ENCODE measurements at regions not wholly inside any gene's neighbourhood (a gene's known extent, or its start where the extent isn't known, plus 50 kb on each side); places are given as distances from the start of the nearest gene placed in this dataset.

- H3K36me3 ChIP-seq (replicated peaks in 1 of 2): no peaks in the 10 kb centered on the region
- no peak overlapping the region for H3K4me3 ChIP-seq
- H3K27ac ChIP-seq: no peak overlapping the region
- intact Hi-C loops (cut with DNase I): no loop called here
- H3K27me3 ChIP-seq: no peaks in the 10 kb centered on the region
- TF ChIP-seq POLR2A (IDR thresholded peaks at IDR 0.05) (no peak), CTCF (IDR thresholded peaks at IDR 0.05) (no peak)
- H3K4me1 ChIP-seq (replicated peaks in 1 of 2): no peaks in the 10 kb centered on the region
- H3K9me3 ChIP-seq (replicated peaks in 1 of 3): no peaks in the 10 kb centered on the region
- WGBS, 4 donors: 67 to 82% (median 71%) methylated on average over 2 of the region's 2 CpGs
- DNase-seq: no peak
Observed at GRCh38 chr3:118744186-118744585, 290.5 kb downstream of the IGSF11 start.

GRCh38 chr3:118754406-118755252 lies 280.0 kb downstream of the IGSF11 start:
- H3K4me3 ChIP-seq: no peak overlapping the region
- H3K4me1 ChIP-seq (replicated peaks in 1 of 2): no peaks in the 10 kb centered on the region
- intact Hi-C loops (cut with DNase I): no loop called here

GRCh38 chr3:118755253-118755801 lies 279.3 kb downstream of the IGSF11 start:
- no peak for TF ChIP-seq CTCF (IDR thresholded peaks at IDR 0.05)
- no peak for TF ChIP-seq POLR2A (IDR thresholded peaks at IDR 0.05)
- Histone ChIP-seq H3K9me3 (replicated peaks in 1 of 3) (no peaks in the 10 kb centered on the region), H3K4me3 (no peak overlapping the region), H3K27ac (no peak overlapping the region), H3K36me3 (replicated peaks in 1 of 2) (no peaks in the 10 kb centered on the region), H3K27me3 (no peaks in the 10 kb centered on the region), H3K4me1 (replicated peaks in 1 of 2) (no peaks in the 10 kb centered on the region)
- intact Hi-C loops (cut with DNase I): no loop called here
- WGBS, 4 donors: 70 to 80% (median 75%) methylated on average over 3 of the region's 3 CpGs
- DNase-seq: no peak

More at GRCh38 chr3:118754406-118755252, 280.0 kb downstream of the IGSF11 start:
- Histone ChIP-seq H3K27ac (no peak overlapping the region), H3K36me3 (replicated peaks in 1 of 2) (no peaks in the 10 kb centered on the region), H3K27me3 (no peaks in the 10 kb centered on the region), H3K9me3 (replicated peaks in 1 of 3) (no peaks in the 10 kb centered on the region)
- 67 to 77% (median 73%) methylated on average over 7 of the region's 7 CpGs for WGBS, 4 donors
- DNase-seq: no peak
- TF ChIP-seq CTCF (IDR thresholded peaks at IDR 0.05) (no peak), POLR2A (IDR thresholded peaks at IDR 0.05) (no peak)

GRCh38 chr3:118760585-118761290 lies 273.9 kb downstream of the IGSF11 start:
- Histone ChIP-seq H3K27me3 (no peaks in the 10 kb centered on the region), H3K36me3 (replicated peaks in 1 of 2) (no peaks in the 10 kb centered on the region), H3K4me3 (no peak overlapping the region), H3K4me1 (replicated peaks in 1 of 2) (no peaks in the 10 kb centered on the region), H3K27ac (no peak overlapping the region), H3K9me3 (replicated peaks in 1 of 3) (no peaks in the 10 kb centered on the region)
- no peak for TF ChIP-seq CTCF (IDR thresholded peaks at IDR 0.05)
- TF ChIP-seq POLR2A (IDR thresholded peaks at IDR 0.05): no peak
- intact Hi-C loops (cut with DNase I): no loop called here
- DNase-seq: no peak
- WGBS, 4 donors: 58 to 67% (median 65%) methylated on average over 5 of the region's 5 CpGs

Data from adrenal gland (tissue), 9 donors.